Transverse colon (tissue), 4 donors: ENCODE measurements at regions not wholly inside any gene's neighbourhood (a gene's known extent, or its start where the extent isn't known, plus 50 kb on each side); places are given as distances from the start of the nearest gene placed in this dataset.
A peak's percentile ranks its signal among the peaks of the same experiment; 100 is the strongest.

Source experiments
- DNase-seq: peaks from one replicate; pipeline ENCODE4 v3.0.0-alpha.2; 2019
- H3K27ac ChIP-seq, 4 donors: fragments of 200-600 bp; sonication (generic); 2 replicates each; pipeline ENCODE4 v1.5.1; 2016 to 2018; ENCODE audit warnings: inconsistent platforms in 4 of 4
- H3K27me3 ChIP-seq: fragments of 200-600 bp; sonication (generic); 2 replicates; pipeline ENCODE4 v1.5.1; 2017; ENCODE audit warnings: inconsistent platforms
- H3K36me3 ChIP-seq, 4 donors: fragments of 200-600 bp; sonication (generic); 2 replicates each; pipeline ENCODE4 v1.5.1; 2017 to 2019; ENCODE audit warnings: inconsistent platforms in 4 of 4
- H3K4me1 ChIP-seq, 4 donors: fragments of 200-600 bp; sonication (generic); 2 replicates each; pipeline ENCODE4 v1.5.1; 2017 to 2020; ENCODE audit warnings: inconsistent platforms in 4 of 4
- H3K4me3 ChIP-seq, 4 donors: fragments of 200-600 bp; sonication (generic); 1 replicate in 1 of 4; 2 replicates in 3 of 4; pipeline versions ENCODE4 v1.5.1 to v1.6.1; 2017 to 2019; ENCODE audit warnings: inconsistent platforms in 4 of 4
- H3K9me3 ChIP-seq, 2 donors: fragments of 200-600 bp; sonication (generic); 2 replicates each; pipeline ENCODE4 v1.5.1; 2017 to 2019; ENCODE audit warnings: inconsistent platforms in 2 of 2
- EP300 ChIP-seq: sonication (generic); formaldehyde crosslinking; IDR thresholded peaks from one replicate; pipeline ENCODE4 v1.6.1; 2017; ENCODE audit warnings: antibody characterized with exemption, low read depth
- POLR2A ChIP-seq: fragments of 450-650 bp; IDR thresholded peaks from one replicate; pipeline ENCODE4 v1.6.1; 2016; ENCODE audit warnings: antibody characterized with exemption, mild to moderate bottlenecking, moderate library complexity
- POLR2AphosphoS5 ChIP-seq, 3 donors: sonication (generic); formaldehyde crosslinking; IDR thresholded peaks; one replicate each; pipeline ENCODE4 v1.6.1; 2016; ENCODE audit warnings: antibody characterized with exemption in 3 of 3
- WGBS, 2 donors: methylation state at CpG; one replicate each; pipeline ENCODE4 v1.1.5; 2018; ENCODE audit warnings: low coverage in 1 of 2; 5-methylcytosine and 5-hydroxymethylcytosine counted together
- in situ Hi-C, 4 donors: fragments of 200-750 bp; cut with MboI; loops; one replicate each; pipeline versions ENCODE4 v1.15.0 to v1.15.1; 2017; ENCODE audit warnings: low sequenced_read_pairs in 3 of 4, low pct_ligation_motif_present in 1 of 4, low pct_unique_long_range_greater_than_20kb in 1 of 4
- intact Hi-C: fragments of 100-400 bp; cut with DNase I; formaldehyde crosslinking; loops from one replicate; pipeline ENCODE4 v1.15.1; 2023; ENCODE audit warnings: low total_unique reads
- TF ChIP-seq, protein P1 (sequence below), 5 experiments: fragments of 200-600 bp in 3 of 5; fragments of 450-650 bp in 2 of 5; sonication (generic) in 3 of 5; IDR thresholded peaks; 1 replicate in 2 of 5; 2 replicates in 3 of 5; pipeline ENCODE4 v1.5.1; 2016 to 2017; ENCODE audit warnings: antibody characterized with exemption in 5 of 5, inconsistent platforms in 3 of 5, mild to moderate bottlenecking in 2 of 5, moderate library complexity in 1 of 5

DNA sequence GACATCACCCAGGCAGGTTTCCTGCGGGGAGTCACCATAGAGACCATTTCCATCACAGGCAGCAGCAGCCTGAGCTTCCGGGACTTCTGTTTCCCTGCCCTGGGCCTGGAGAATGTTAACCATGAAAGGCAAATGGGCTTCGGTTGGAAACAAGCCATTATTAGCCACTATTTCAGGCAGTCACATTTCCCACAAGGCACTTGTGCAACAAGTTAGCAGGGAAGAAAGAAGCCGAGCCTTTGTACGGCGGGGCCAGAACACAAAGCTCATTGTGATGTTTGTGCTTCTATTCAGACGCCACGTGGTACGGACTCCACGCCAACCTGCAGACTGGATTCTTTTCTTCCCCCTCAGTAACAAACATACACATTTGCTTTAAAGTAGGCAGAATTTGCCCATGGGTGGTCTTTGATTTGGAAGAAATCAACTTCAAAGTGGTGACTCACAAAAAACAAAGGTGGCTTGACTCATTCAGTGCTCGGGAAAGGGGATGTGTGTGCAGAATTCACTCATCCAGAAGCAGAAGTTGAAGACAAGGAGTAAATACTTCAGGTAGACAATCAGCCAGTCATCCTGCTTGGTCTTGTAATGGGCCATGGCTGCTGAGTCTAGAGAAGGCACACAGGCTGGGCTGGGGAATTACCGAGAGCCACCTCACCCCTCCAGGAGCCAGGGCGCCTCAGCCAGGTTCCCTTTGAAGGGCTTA is 154.2 kb upstream of the PRMT8 start:
- TF ChIP-seq POLR2AphosphoS5 (IDR thresholded peaks at IDR 0.05): peak in 2 of 3 donors; percentile 36 to 50
- no peak for TF ChIP-seq POLR2A

DNA sequence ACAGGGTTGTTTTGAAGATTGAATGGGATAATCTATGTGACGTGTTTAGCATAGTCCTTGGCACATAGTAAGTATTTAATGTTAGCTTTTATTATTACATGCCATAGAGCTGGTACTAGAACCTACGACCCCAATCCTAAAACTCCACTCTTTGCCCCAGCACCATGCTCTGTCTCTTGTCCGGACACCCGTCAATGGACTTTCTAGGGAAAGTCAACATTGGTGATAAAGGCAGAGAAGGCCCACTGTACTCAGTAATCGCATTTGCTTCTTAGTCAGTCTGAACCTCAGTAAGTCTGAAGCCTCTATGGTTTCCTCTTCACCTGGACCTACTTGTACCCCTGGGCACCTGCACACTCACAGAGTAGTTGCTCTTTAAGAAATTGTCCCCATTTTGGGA is 153.1 kb upstream of the PRMT8 start:
- in situ Hi-C loops (loop anchor here in 1 of 4 donors (25.0 kb wide), 1 partner anchor 299 kb away; no protein-coding TSS in a partner anchor), intact Hi-C loops (no loop called here)
- WGBS, 2 donors: 84 to 100% methylated on average over 4 to 5 of the region's 5 CpGs
- Histone ChIP-seq H3K27me3 (peaks cover 2% of the 10 kb centered on the region), H3K36me3 (no peaks in the 10 kb centered on the region), H3K4me3 (no peak overlapping the region), H3K27ac (no peak overlapping the region), H3K9me3 (no peaks in the 10 kb centered on the region), H3K4me1 (no peaks in the 10 kb centered on the region)
- DNase-seq: no peak
- TF ChIP-seq POLR2AphosphoS5 (IDR thresholded peaks at IDR 0.05) (no peak), POLR2A (no peak), EP300 (no peak)
- TF ChIP-seq, protein P1, sequence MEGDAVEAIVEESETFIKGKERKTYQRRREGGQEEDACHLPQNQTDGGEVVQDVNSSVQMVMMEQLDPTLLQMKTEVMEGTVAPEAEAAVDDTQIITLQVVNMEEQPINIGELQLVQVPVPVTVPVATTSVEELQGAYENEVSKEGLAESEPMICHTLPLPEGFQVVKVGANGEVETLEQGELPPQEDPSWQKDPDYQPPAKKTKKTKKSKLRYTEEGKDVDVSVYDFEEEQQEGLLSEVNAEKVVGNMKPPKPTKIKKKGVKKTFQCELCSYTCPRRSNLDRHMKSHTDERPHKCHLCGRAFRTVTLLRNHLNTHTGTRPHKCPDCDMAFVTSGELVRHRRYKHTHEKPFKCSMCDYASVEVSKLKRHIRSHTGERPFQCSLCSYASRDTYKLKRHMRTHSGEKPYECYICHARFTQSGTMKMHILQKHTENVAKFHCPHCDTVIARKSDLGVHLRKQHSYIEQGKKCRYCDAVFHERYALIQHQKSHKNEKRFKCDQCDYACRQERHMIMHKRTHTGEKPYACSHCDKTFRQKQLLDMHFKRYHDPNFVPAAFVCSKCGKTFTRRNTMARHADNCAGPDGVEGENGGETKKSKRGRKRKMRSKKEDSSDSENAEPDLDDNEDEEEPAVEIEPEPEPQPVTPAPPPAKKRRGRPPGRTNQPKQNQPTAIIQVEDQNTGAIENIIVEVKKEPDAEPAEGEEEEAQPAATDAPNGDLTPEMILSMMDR (IDR thresholded peaks at IDR 0.05): no peak

More for the DNA sequence above, 154.2 kb upstream of the PRMT8 start:
- DNase-seq: no peak
- no peak overlapping the region for H3K4me3 ChIP-seq
- in situ Hi-C loops: loop anchor here in 1 of 4 donors (25.0 kb wide), 1 partner anchor 301 kb away; no protein-coding TSS in a partner anchor
- H3K4me1 ChIP-seq: no peaks in the 10 kb centered on the region
- H3K9me3 ChIP-seq: no peaks in the 10 kb centered on the region
- 77 to 79% methylated on average over 5 to 13 of the region's 13 CpGs for WGBS, 2 donors
- H3K27me3 ChIP-seq: no peaks in the 10 kb centered on the region
- H3K27ac ChIP-seq: no peak overlapping the region
- no peaks in the 10 kb centered on the region for H3K36me3 ChIP-seq
- intact Hi-C loops: no loop called here

DNA sequence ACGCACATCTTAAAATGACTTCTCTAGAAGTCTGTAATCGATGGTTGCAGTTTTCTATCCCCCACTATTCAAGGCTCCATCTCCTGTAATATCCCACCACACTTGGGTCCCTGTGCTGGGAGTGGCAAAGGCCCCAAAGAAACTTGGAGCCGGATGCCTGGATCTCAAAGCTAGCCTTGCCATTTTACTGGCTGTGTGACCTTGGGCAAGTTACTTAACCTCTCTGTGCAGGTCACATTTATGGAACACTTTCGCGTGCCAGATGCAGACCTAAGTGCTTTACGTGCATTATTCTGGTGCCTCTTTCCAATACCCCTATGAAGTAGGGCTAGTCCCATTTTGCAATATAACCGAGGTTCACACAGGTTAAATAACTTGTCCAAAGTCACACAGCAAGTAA is 151.8 kb upstream of the PRMT8 start:
- no peaks in the 10 kb centered on the region for H3K9me3 ChIP-seq
- in situ Hi-C loops: loop anchor here in 1 of 4 donors (25.0 kb wide), 1 partner anchor 298 kb away; no protein-coding TSS in a partner anchor

DNA sequence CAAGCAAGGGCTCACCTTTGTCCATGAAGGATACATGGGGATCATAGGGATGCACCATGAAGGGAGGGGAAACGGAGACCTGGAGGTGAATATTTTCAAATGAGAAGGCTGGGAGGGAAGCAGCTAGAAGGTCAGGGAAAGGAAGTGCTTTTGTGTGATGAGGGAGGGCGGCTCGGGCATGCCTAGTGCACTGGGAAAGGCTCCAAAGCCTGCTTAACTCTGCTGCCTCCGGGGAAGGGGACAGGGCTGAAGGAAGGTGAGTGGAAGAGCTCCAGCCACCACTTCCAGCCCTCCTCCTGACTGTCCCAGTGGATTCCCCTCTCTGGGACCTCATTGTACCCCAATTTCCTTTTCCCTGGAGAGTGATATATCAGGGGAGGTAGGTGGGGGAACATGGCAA is 149.4 kb upstream of the PRMT8 start:
- DNase-seq: no peak
- H3K9me3 ChIP-seq: no peaks in the 10 kb centered on the region
- no peaks in the 10 kb centered on the region for H3K36me3 ChIP-seq
- no peak overlapping the region for H3K4me3 ChIP-seq
- H3K27ac ChIP-seq: no peak overlapping the region
- intact Hi-C loops (no loop called here), in situ Hi-C loops (loop anchor here in 1 of 4 donors (25.0 kb wide), 1 partner anchor 296 kb away; no protein-coding TSS in a partner anchor)
- TF ChIP-seq POLR2A: no peak
- TF ChIP-seq EP300: no peak
- TF ChIP-seq, protein P1 (IDR thresholded peaks at IDR 0.05): no peak
- TF ChIP-seq POLR2AphosphoS5 (IDR thresholded peaks at IDR 0.05): no peak
- no peaks in the 10 kb centered on the region for H3K4me1 ChIP-seq
- WGBS, 2 donors: 32 to 83% methylated on average over 1 to 4 of the region's 4 CpGs
- H3K27me3 ChIP-seq: peaks cover 2% of the 10 kb centered on the region

More for the DNA sequence above, 151.8 kb upstream of the PRMT8 start:
- no peak overlapping the region for H3K27ac ChIP-seq
- TF ChIP-seq, protein P1 (IDR thresholded peaks at IDR 0.05): no peak
- TF ChIP-seq EP300 (no peak), POLR2AphosphoS5 (IDR thresholded peaks at IDR 0.05) (no peak), POLR2A (no peak)
- DNase-seq: no peak
- WGBS, 2 donors: 88 to 97% methylated on average over 3 to 7 of the region's 7 CpGs
- peaks cover 2% of the 10 kb centered on the region for H3K27me3 ChIP-seq
- intact Hi-C loops: no loop called here
- H3K4me1 ChIP-seq: no peaks in the 10 kb centered on the region
- H3K36me3 ChIP-seq: no peaks in the 10 kb centered on the region
- H3K4me3 ChIP-seq: no peak overlapping the region
